ENCODE measurements at regions not wholly inside any gene's neighbourhood (a gene's known extent, or its start where the extent isn't known, plus 50 kb on each side); places are given as distances from the start of the nearest gene placed in this dataset.

DNA sequence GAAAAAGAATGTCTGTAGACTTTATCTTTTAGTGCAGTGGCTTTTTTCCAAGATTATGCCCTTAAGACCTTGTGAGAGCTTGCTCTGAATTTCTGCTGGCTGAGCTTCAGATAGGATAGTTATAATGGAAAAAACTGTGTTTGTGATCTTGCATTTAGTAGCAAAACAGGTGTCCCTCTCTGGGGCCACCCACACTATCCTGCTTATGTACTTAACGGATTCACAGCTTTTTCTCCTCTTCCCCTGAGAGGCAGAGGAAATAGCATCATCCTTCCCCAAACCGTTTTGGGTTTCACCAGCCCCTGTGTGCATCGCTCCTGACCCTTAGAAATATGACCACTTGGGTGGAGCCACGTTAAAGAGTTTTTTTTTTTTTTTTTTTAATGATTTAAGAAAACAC lies 101.2 kb downstream of the RAB18 start:
- TF ChIP-seq, protein P1, sequence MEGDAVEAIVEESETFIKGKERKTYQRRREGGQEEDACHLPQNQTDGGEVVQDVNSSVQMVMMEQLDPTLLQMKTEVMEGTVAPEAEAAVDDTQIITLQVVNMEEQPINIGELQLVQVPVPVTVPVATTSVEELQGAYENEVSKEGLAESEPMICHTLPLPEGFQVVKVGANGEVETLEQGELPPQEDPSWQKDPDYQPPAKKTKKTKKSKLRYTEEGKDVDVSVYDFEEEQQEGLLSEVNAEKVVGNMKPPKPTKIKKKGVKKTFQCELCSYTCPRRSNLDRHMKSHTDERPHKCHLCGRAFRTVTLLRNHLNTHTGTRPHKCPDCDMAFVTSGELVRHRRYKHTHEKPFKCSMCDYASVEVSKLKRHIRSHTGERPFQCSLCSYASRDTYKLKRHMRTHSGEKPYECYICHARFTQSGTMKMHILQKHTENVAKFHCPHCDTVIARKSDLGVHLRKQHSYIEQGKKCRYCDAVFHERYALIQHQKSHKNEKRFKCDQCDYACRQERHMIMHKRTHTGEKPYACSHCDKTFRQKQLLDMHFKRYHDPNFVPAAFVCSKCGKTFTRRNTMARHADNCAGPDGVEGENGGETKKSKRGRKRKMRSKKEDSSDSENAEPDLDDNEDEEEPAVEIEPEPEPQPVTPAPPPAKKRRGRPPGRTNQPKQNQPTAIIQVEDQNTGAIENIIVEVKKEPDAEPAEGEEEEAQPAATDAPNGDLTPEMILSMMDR (conservative IDR thresholded peaks at IDR 0.05; ENCODE audit: low read depth, low read length) = no peak
- no peak for TF ChIP-seq EZH2phosphoT487 (IDR thresholded peaks at IDR 0.05; ENCODE audit: borderline replicate concordance, low read length)
- TF ChIP-seq EZH2 (IDR thresholded peaks at IDR 0.05; ENCODE audit: low read length, unreplicated experiment) = no peak
